HG02588 (cell line): ENCODE measurements at regions not wholly inside any gene's neighbourhood (a gene's known extent, or its start where the extent isn't known, plus 50 kb on each side); places are given as distances from the start of the nearest gene placed in this dataset.

Source experiments
- ATAC-seq: cut with Tn5 transposase; IDR thresholded peaks from one replicate; pipeline ENCODE4 v1.9.1; 2021; ENCODE audit warnings: mild to moderate bottlenecking, moderate library complexity; ENCODE audit not compliant: unreplicated experiment

GRCh38 chr5:125750147-125750860 is 672.9 kb upstream of the GRAMD2B start:
- ATAC-seq: no peak

GRCh38 chr5:125750861-125751186 is 672.4 kb upstream of the GRAMD2B start:
- ATAC-seq: no peak

- no peak for ATAC-seq
Measured at GRCh38 chr5:125756456-125756855, 666.8 kb upstream of the GRAMD2B start.

- no peak for ATAC-seq
Measured at GRCh38 chr5:125766706-125767105, 656.5 kb upstream of the GRAMD2B start.

- no peak for ATAC-seq
Measured at GRCh38 chr5:125775896-125776295, 647.3 kb upstream of the GRAMD2B start.

GRCh38 chr5:125776656-125777139 is 646.5 kb upstream of the GRAMD2B start:
- ATAC-seq: no peak

GRCh38 chr5:125778791-125779190 is 644.4 kb upstream of the GRAMD2B start:
- no peak for ATAC-seq

GRCh38 chr5:125785407-125785806 is 637.8 kb upstream of the GRAMD2B start:
- no peak for ATAC-seq

GRCh38 chr5:125786021-125786420 is 637.2 kb upstream of the GRAMD2B start:
- ATAC-seq: no peak

GRCh38 chr5:125793470-125793869 is 629.7 kb upstream of the GRAMD2B start:
- no peak for ATAC-seq

- ATAC-seq: no peak
Measured at GRCh38 chr5:125794922-125795321, 628.3 kb upstream of the GRAMD2B start.

- ATAC-seq: no peak
Measured at GRCh38 chr5:125798307-125798706, 624.9 kb upstream of the GRAMD2B start.

- no peak for ATAC-seq
Measured at GRCh38 chr5:125812651-125813050, 610.6 kb upstream of the GRAMD2B start.

GRCh38 chr5:125813221-125813974 is 609.8 kb upstream of the GRAMD2B start:
- no peak for ATAC-seq

- no peak for ATAC-seq
Measured at GRCh38 chr5:125814119-125814518, 609.1 kb upstream of the GRAMD2B start.

- no peak for ATAC-seq
Measured at GRCh38 chr5:125823572-125823971, 599.6 kb upstream of the GRAMD2B start.

- no peak for ATAC-seq
Measured at GRCh38 chr5:125826214-125826613, 597.0 kb upstream of the GRAMD2B start.

- ATAC-seq: peak; percentile 89
Measured at GRCh38 chr5:125829349-125829748, 593.9 kb upstream of the GRAMD2B start.

- no peak for ATAC-seq
Measured at GRCh38 chr5:125833398-125833797, 589.8 kb upstream of the GRAMD2B start.

GRCh38 chr5:125834438-125835115 is 588.6 kb upstream of the GRAMD2B start:
- no peak for ATAC-seq

GRCh38 chr5:125835293-125836172 is 587.7 kb upstream of the GRAMD2B start:
- no peak for ATAC-seq
